ENCODE measurements at regions not wholly inside any gene's neighbourhood (a gene's known extent, or its start where the extent isn't known, plus 50 kb on each side); places are given as distances from the start of the nearest gene placed in this dataset.
"Not testable (repeated sequence)": the region's sequence is repeated elsewhere in the genome, so short reads cannot be mapped to it uniquely, and the experiment has no call there.

DNA sequence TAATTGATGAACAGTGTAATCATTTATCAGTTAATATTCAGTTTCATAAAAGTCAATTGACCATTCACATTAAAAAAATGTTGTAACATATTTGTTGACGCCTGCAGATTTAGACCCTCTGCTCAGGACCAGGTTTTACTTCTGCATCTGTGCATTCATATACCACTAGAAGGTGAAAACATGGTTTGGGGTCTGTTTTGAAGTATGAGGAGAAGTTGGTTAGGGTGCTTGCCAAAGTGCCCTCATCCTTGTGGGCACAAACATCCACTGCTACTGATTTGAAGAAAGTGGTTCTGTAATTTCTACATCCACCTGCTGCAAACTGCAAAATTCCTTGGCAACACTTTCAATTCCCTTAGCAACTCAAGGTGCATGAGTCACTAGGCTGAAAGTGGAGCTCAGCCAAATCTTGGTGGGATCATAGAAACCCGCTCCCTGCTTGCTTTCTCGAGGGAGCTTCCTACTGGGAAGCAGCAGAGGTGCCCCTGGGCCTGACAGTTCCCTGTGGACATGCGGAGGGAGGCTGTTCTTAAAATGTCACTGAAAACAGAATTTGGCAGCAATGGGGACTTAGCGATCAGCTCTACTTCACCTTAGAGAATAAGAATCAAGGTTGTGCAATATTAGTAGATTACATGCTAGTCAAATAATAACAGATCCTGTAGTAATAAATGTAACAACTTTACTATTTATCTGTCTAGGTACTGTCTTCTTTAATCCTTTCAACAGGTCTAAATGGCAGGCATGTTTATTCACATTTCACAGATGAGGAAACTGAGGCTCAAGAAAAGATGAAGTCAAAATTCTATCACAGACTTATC, 301.0 kb upstream of the TBL1XR1 start:
- Mint-ChIP-seq H3K4me3 (no peak overlapping the region), H3K4me1 (no peaks in the 10 kb centered on the region), H3K9me3 (no peaks in the 10 kb centered on the region), H3K36me3 (peaks cover 0 to 11% (median 0%) of the 10 kb centered on the region in 3 donors), H3K27me3 (no peaks in the 10 kb centered on the region), H3K27ac (no peak overlapping the region)
- no peaks in the 10 kb centered on the region for H3K27me3 ChIP-seq (ENCODE audit: insufficient read depth, low read length, poor library complexity, severe bottlenecking)
- H3K36me3 ChIP-seq (ENCODE audit: insufficient read depth, low read length): no peaks in the 10 kb centered on the region
- DNase-seq: no peak
- no peak overlapping the region for H3K4me3 ChIP-seq (ENCODE audit: low read length)
- ChIA-PET POLR2A (no interaction called here), CTCF (no interaction called here)
- no peaks in the 10 kb centered on the region for H3K4me1 ChIP-seq (ENCODE audit: insufficient read depth, low read length)
- H3K9me3 ChIP-seq (ENCODE audit: low read length): no peaks in the 10 kb centered on the region
- no peak overlapping the region for H3K27ac ChIP-seq (ENCODE audit: low read depth, low read length)

DNA sequence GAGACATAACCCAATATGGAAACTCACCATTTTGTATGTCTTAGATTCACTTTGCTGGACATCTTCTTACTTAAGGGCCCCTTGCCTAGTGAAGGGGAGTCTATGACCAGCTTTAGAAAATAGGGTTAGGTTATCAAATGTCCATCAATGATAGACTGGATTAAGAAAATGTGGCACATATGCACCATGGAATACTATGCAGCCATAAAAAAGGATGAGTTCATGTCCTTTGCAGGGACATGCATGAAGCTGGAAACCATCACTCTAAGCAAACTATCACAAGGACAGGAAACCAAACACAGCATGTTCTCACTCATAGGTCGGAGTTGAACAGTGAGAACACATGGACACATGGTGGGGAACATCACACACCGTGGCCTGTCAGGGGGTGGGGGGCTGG, 301.8 kb upstream of the TBL1XR1 start:
- H3K9me3 Mint-ChIP-seq; H3K4me3 ChIP-seq (ENCODE audit: low read length); H3K4me1 Mint-ChIP-seq; H3K27me3 Mint-ChIP-seq; H3K9me3 ChIP-seq (ENCODE audit: low read length); H3K4me1 ChIP-seq (ENCODE audit: insufficient read depth, low read length); H3K27ac Mint-ChIP-seq; H3K4me3 Mint-ChIP-seq; H3K27ac ChIP-seq (ENCODE audit: low read depth, low read length); DNase-seq; H3K36me3 Mint-ChIP-seq; H3K36me3 ChIP-seq (ENCODE audit: insufficient read depth, low read length); CTCF ChIA-PET; H3K27me3 ChIP-seq (ENCODE audit: insufficient read depth, low read length, poor library complexity, severe bottlenecking); POLR2A ChIA-PET: not testable (repeated sequence)

DNA sequence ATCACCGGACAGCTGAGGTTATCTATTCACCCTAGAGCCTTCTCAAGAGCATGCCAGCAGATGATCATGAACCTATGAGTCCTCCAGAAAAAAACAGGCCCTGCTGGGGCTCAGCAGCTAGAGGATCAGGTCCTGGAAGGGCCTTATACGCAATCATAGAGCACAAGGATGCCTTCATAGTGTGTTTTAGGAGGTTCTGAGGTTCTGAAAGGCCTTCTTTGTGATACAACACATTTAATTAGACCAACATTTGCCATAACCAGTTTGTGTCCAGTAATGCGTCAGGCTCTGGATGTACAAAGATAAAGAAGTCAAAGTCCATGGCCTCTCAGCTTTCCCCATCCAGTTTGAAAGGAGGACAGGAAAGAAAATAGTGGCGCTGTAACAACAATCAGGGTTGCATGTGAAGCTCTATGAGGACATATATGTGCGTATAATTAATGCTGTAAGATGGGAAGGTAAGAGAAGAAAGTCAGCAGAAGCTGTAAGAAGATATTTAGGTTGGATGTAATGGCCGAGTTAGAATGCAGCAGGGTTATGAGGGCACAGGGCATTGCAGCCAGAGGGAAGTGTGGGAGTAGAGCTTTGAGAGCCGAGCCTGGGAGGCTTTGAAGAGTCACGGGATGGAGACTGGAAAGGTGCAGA, 302.6 kb upstream of the TBL1XR1 start:
- Histone ChIP-seq H3K27ac (ENCODE audit: low read depth, low read length) (no peak overlapping the region), H3K9me3 (ENCODE audit: low read length) (no peaks in the 10 kb centered on the region), H3K27me3 (ENCODE audit: insufficient read depth, low read length, poor library complexity, severe bottlenecking) (no peaks in the 10 kb centered on the region), H3K4me3 (ENCODE audit: low read length) (no peak overlapping the region), H3K4me1 (ENCODE audit: insufficient read depth, low read length) (no peaks in the 10 kb centered on the region), H3K36me3 (ENCODE audit: insufficient read depth, low read length) (no peaks in the 10 kb centered on the region)
- POLR2A ChIA-PET: no interaction called here
- Mint-ChIP-seq H3K9me3 (no peaks in the 10 kb centered on the region), H3K27me3 (no peaks in the 10 kb centered on the region), H3K4me1 (no peaks in the 10 kb centered on the region), H3K27ac (peak overlapping the region in 3 of 8 donors; percentile 3 to 38 (median 24)), H3K4me3 (no peak overlapping the region), H3K36me3 (peaks cover 0 to 4% (median 0%) of the 10 kb centered on the region in 3 donors)
- no peak for DNase-seq
- CTCF ChIA-PET: no interaction called here

DNA sequence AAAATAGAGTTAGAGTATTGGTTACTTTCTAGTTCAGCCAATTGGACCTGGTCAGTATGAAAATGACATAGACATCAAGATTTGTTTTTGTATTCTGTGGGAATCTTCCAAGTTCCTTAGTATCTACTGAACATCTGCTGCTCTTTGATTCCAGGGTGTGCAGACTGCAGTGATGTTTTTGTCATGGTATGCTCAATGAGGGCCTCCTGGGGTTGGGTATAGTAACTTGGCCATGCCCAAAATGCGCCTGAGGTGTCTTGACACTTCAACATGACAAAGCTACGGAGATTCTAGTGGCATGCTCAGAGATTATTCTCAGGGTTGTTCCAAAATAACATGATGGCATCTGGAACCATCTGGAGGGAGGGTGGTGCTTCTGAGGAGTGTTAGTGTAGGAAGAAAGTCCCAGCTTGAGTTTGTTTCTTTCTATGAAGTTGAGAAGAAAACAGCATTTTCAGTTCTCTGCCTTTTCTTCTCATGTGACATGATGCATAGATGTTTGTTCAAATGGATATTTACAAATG, 313.5 kb upstream of the TBL1XR1 start:
- ChIA-PET POLR2A (interaction anchor here (0.6 kb wide), 1 partner anchor 131 kb away, joined by 6 read pairs; no protein-coding TSS in a partner anchor), CTCF (interaction anchor here (1.3 kb wide), 1 partner anchor 13 kb away, joined by 3 read pairs; no protein-coding TSS in a partner anchor)
- Histone ChIP-seq H3K27ac (ENCODE audit: low read depth, low read length) (no peak overlapping the region), H3K27me3 (ENCODE audit: insufficient read depth, low read length, poor library complexity, severe bottlenecking) (no peaks in the 10 kb centered on the region), H3K9me3 (ENCODE audit: low read length) (no peaks in the 10 kb centered on the region), H3K36me3 (ENCODE audit: insufficient read depth, low read length) (no peaks in the 10 kb centered on the region), H3K4me3 (ENCODE audit: low read length) (no peak overlapping the region), H3K4me1 (ENCODE audit: insufficient read depth, low read length) (no peaks in the 10 kb centered on the region)
- Mint-ChIP-seq H3K27me3 (no peaks in the 10 kb centered on the region), H3K36me3 (peaks cover 0 to 14% (median 0%) of the 10 kb centered on the region in 3 donors), H3K27ac (peak overlapping the region in 2 of 8 donors; percentile 44 to 53), H3K4me3 (no peak overlapping the region), H3K4me1 (peaks cover 0 to 6% (median 2%) of the 10 kb centered on the region in 3 donors), H3K9me3 (no peaks in the 10 kb centered on the region)
- DNase-seq: no peak

DNA sequence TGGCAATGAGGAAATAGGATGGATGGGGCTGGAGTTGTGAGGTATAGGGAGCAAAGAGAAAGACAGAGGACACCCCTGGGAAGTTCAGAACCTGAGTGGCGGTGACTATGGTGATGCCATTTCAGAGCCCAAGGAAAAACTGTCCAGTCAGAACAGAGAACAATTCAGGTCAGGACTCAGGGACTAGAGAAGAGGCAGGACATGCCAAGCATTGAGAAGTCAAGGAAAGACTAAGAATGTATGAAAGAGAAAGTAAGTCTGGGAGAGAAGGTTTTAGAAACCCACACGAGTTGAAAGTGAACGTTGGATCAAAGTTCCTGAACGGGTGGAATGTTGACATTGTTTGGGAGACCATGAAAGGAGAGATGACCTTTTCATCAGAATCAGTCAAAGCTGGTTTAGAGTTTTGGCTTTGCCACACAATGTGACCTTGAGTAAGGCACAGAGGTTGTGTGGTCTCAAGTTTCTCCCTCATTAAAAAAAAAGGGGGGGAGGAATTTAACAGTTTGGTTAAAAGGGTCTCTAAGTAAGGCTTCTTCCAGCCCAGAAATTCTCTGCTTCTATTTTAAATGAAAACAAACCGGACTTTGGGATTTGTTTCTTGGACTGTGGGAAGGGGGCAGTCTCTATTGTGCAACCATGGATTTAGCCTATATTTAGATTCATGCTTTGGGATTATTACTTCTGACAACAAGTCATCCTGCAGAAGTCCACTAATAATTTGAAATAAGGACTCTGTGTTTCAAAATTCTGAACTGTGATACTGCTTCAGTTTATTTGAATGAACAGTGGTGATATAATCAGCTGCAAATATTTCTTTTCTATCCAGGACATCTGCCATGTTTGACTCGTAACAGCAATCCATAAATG, 315.9 kb upstream of the TBL1XR1 start:
- Histone ChIP-seq H3K9me3 (ENCODE audit: low read length) (no peaks in the 10 kb centered on the region), H3K27ac (ENCODE audit: low read depth, low read length) (no peak overlapping the region), H3K36me3 (ENCODE audit: insufficient read depth, low read length) (no peaks in the 10 kb centered on the region), H3K4me3 (ENCODE audit: low read length) (no peak overlapping the region), H3K27me3 (ENCODE audit: insufficient read depth, low read length, poor library complexity, severe bottlenecking) (no peaks in the 10 kb centered on the region), H3K4me1 (ENCODE audit: insufficient read depth, low read length) (no peaks in the 10 kb centered on the region)
- POLR2A ChIA-PET: interaction anchor here (0.6 kb wide), 1 partner anchor 176 kb away, joined by 3 read pairs; no protein-coding TSS in a partner anchor
- peaks cover 0 to 6% (median 2%) of the 10 kb centered on the region in 3 donors for H3K4me1 Mint-ChIP-seq
- H3K36me3 Mint-ChIP-seq: peaks cover 0 to 4% (median 3%) of the 10 kb centered on the region in 3 donors
- no peak for DNase-seq
- no peak overlapping the region for H3K4me3 Mint-ChIP-seq
- CTCF ChIA-PET: interaction anchor here (1.2 kb wide), 1 partner anchor 65 kb away, joined by 3 read pairs; no protein-coding TSS in a partner anchor
- no peaks in the 10 kb centered on the region for H3K9me3 Mint-ChIP-seq
- no peak overlapping the region for H3K27ac Mint-ChIP-seq
- H3K27me3 Mint-ChIP-seq: no peaks in the 10 kb centered on the region

DNA sequence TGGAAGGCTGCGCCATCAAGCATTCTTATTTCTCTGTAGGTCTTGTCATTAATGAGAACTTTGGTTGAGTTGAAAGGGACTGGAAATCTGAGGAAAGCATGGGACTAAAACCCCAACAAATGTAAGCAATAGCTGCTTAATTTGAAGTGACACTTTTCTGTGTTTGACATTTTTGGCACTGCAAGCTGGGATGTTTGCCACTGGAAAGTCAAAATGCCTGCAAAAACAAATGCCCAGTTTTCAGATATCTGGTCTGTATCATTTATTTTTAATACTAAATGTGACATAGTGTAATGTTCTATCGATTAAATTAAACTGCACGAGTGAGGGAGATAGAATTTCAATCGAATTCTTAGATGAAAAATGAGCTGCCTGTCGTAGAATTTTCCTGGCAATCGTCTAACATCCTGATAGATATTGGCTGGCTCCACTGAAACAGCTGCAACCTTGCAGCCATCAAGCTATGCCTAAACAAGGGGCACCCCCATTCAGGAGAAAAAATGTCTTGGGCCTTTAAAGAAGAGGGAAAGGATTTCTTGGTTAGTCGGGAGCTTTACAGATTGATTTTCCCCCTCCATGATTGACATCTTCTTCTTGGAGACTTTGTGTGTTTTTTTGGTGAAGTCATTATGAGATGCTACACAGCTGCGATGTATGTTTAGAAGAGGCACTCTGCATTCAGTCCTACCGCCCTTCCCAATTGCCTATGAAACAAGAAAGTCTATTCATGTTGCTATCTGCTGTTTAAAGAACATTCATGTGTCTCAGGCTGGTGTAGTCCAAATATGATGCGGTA, 316.7 kb upstream of the TBL1XR1 start:
- H3K36me3 ChIP-seq (ENCODE audit: insufficient read depth, low read length): no peaks in the 10 kb centered on the region
- H3K27me3 Mint-ChIP-seq: no peaks in the 10 kb centered on the region
- POLR2A ChIA-PET: interaction anchor here (0.6 kb wide), 1 partner anchor 175 kb away, joined by 3 read pairs; no protein-coding TSS in a partner anchor
- no peaks in the 10 kb centered on the region for H3K4me1 ChIP-seq (ENCODE audit: insufficient read depth, low read length)
- no peak overlapping the region for H3K4me3 Mint-ChIP-seq
- H3K27ac ChIP-seq (ENCODE audit: low read depth, low read length): no peak overlapping the region
- no peak overlapping the region for H3K4me3 ChIP-seq (ENCODE audit: low read length)
- no peaks in the 10 kb centered on the region for H3K9me3 ChIP-seq (ENCODE audit: low read length)
- CTCF ChIA-PET: interaction anchor here (1.2 kb wide), 2 partner anchors 65 to 150 kb away, joined by 3 read pairs; no protein-coding TSS in a partner anchor
- peaks cover 0 to 4% (median 4%) of the 10 kb centered on the region in 3 donors for H3K36me3 Mint-ChIP-seq
- no peaks in the 10 kb centered on the region for H3K27me3 ChIP-seq (ENCODE audit: insufficient read depth, low read length, poor library complexity, severe bottlenecking)
- no peak for DNase-seq
- H3K27ac Mint-ChIP-seq: no peak overlapping the region
- no peaks in the 10 kb centered on the region for H3K9me3 Mint-ChIP-seq
- H3K4me1 Mint-ChIP-seq: peaks cover under 1 to 13% (median 2%) of the 10 kb centered on the region in 3 donors

Measured in CD8-positive, alpha-beta memory T cell (primary cell).